ENCODE measurements at regions not wholly inside any gene's neighbourhood (a gene's known extent, or its start where the extent isn't known, plus 50 kb on each side); places are given as distances from the start of the nearest gene placed in this dataset.

DNA sequence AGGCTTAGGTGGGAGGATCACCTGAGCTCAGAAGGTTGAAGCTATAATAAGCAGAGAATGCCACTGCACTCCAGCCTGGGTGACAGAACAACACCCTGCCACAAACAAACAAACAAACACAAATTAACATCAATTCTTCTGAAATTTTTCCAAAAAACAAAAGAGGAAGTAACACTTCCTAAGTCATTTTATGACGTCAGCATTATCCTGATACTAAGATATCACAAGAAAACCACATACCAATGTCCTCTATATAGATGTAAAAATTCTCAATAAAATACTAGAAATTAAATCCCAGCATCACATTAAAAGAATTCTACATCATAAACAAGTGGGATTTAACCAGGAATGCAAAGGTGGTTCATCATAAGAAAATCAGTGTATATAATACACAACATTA is 64.4 kb upstream of the STK26 start:
- DNase-seq = no peak
- TF ChIP-seq, protein P1, sequence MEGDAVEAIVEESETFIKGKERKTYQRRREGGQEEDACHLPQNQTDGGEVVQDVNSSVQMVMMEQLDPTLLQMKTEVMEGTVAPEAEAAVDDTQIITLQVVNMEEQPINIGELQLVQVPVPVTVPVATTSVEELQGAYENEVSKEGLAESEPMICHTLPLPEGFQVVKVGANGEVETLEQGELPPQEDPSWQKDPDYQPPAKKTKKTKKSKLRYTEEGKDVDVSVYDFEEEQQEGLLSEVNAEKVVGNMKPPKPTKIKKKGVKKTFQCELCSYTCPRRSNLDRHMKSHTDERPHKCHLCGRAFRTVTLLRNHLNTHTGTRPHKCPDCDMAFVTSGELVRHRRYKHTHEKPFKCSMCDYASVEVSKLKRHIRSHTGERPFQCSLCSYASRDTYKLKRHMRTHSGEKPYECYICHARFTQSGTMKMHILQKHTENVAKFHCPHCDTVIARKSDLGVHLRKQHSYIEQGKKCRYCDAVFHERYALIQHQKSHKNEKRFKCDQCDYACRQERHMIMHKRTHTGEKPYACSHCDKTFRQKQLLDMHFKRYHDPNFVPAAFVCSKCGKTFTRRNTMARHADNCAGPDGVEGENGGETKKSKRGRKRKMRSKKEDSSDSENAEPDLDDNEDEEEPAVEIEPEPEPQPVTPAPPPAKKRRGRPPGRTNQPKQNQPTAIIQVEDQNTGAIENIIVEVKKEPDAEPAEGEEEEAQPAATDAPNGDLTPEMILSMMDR (IDR thresholded peaks at IDR 0.05) = no peak
- intact Hi-C loops (cut with DNase I) = no loop called here

DNA sequence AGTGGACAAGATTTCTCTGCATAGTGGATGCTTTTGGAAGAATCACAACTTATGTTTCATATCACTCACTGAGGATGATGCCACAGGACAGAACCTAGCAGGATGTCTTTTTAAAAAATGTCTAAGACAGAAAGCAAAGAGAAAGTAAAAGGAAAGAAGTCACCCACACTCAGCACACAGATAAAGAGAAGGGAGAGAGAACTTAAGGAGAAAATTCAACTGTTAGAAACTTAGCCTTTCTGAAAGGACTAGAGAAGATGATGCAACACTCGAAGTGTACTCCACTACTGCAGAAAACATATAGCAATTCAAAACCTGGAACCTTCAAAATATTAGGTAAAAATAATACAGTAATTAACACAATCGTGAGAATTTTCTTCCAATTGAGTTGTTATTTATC is 52.8 kb upstream of the STK26 start:
- intact Hi-C loops (cut with DNase I) = no loop called here
- H3K4me1 ChIP-seq = no peaks in the 10 kb centered on the region
- H3K36me3 ChIP-seq = no peaks in the 10 kb centered on the region
- no peaks in the 10 kb centered on the region for H3K9me3 ChIP-seq
- H3K4me3 ChIP-seq = no peak overlapping the region
- TF ChIP-seq, protein P1 (IDR thresholded peaks at IDR 0.05) = no peak
- no peaks in the 10 kb centered on the region for H3K27me3 ChIP-seq
- no peak overlapping the region for H3K27ac ChIP-seq
- DNase-seq = no peak
- no peak for ATAC-seq

More for the DNA sequence above, 64.4 kb upstream of the STK26 start:
- no peak overlapping the region for H3K27ac ChIP-seq
- no peak for ATAC-seq
- no peak overlapping the region for H3K4me3 ChIP-seq
- no peaks in the 10 kb centered on the region for H3K36me3 ChIP-seq
- H3K9me3 ChIP-seq = no peaks in the 10 kb centered on the region
- H3K4me1 ChIP-seq = no peaks in the 10 kb centered on the region
- H3K27me3 ChIP-seq = peaks cover 0 to 23% of the 10 kb centered on the region in 2 donors
